NCI-H128 (cell line): ENCODE measurements at regions not wholly inside any gene's neighbourhood (a gene's known extent, or its start where the extent isn't known, plus 50 kb on each side); places are given as distances from the start of the nearest gene placed in this dataset.
"Not testable (repeated sequence)": the region's sequence is repeated elsewhere in the genome, so short reads cannot be mapped to it uniquely, and the experiment has no call there.

ENCODE experiments used
- DNase-seq: peaks from one replicate; lab custom pipeline; 2025; ENCODE audit not compliant: unreplicated experiment; lab: John Stamatoyannopoulos, UW

GRCh38 chr5:125484742-125485641 is 738.6 kb upstream of the ZNF608 start:
- peak; percentile 66 for DNase-seq

GRCh38 chr5:125485771-125486170 is 739.3 kb upstream of the ZNF608 start:
- no peak for DNase-seq

DNA sequence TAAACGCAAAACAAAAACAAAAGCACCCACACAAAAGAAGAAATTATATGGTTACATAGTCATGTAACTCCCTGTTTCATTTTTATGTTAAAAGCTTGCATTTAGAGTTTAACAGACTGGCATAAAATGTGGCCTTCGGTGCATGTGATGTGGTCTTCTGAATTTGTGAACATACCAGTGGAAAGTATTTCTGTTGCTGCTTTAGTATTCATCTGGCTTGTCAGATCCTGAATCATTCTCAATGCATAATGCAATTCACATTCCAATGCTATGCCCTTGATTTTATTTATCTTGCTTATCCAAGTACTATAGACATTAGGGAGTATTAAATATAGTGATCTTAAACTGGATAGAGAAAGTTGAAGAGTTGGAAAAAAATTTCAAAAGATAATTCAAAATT is 740.2 kb upstream of the ZNF608 start:
- no peak for DNase-seq

- DNase-seq, result no peak
These were observed 740.8 kb upstream of the ZNF608 start for GRCh38 chr5:125487231-125487630.

DNA sequence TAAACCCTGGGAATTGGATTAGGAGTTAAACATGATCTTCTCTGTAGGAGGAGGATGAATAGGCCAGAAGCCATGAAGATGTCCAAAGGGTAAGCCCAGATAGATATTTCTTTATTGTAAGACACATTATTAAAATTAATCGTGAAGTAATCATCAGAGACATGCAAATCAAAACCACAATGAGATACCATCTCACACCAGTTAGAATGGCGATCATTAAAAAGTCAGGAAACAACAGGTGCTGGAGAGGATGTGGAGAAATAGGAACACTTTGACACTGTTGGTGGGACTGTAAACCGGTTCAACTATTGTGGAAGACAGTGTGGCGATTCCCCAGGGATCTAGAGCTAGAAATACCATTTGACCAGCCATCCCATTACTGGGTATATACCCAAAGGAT is 741.2 kb upstream of the ZNF608 start:
- not testable (repeated sequence) for DNase-seq

GRCh38 chr5:125489146-125489545 is 742.7 kb upstream of the ZNF608 start:
- DNase-seq, result no peak

GRCh38 chr5:125491986-125492492 is 745.6 kb upstream of the ZNF608 start:
- no peak for DNase-seq

DNA sequence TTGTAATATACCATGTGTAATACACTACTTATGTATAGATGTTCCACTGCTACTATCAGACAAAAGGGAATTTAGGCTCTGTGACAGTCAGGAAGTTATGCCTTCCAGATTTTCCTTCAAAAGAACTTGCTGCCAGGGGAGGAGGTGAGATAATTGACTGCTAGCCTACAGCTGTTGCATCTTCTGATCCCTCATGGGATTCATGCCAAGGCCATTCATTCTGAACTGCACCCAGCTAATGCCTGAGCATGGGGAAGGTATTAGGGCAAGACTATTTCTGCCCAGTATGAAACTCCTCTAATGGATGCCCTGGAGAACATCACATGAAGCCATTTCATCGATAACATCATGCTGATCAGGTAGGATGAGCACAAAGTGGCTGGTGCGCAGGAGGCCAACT is 746.5 kb upstream of the ZNF608 start:
- no peak for DNase-seq

- no peak for DNase-seq
These were observed 750.0 kb upstream of the ZNF608 start for GRCh38 chr5:125496393-125496792.

GRCh38 chr5:125497651-125498050 is 751.2 kb upstream of the ZNF608 start:
- DNase-seq, result no peak

DNA sequence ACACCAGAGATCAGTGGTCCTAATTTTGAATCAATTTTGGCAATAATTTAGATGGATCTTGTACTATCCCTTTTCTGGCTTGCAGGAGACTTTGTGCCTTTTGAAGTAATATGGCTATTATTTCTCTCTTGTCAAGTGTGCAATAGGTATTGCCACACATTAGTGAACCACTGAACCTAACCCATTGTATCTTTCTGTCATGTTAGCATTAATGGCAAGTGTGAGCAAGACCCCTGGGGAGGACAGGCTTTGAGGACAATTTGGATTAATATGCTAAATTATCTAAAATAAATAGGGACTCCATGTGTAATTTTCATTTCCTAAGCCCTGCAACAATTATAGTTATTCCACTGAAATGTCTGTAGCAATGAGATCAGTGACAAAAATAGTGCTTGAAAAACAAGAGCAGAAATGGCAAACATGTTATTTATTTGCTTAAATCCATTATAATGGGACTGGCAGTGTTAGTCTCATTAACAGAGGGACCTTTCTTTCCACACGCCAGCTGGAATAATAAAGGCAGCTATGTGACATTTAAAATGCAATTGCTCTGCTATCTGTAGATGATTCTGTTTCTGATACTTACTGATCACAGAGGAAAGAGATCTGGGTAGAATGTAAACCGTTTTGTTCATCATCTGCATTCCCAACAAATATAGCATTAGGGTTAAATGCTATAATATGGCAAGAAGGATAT is 753.3 kb upstream of the ZNF608 start:
- no peak for DNase-seq

DNA sequence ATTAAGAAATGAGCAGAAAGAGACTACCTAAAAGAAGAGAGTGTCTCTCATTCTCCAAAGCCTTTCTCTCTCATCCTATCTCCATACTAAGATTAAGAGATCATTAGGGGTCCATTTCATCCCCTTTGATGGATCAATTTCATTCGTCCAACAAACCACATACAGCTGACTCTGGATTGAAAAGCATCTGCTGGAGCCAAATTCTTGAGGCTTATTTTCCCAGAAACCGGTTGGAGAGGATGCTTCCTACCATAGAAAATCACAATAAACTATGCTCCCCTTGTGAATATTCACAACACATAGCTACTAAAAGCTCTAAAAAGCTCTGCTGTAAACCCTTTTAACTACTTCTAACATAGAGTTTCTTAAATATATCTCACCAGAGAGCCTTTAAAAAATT is 755.0 kb upstream of the ZNF608 start:
- no peak for DNase-seq

GRCh38 chr5:125503946-125504345 is 757.5 kb upstream of the ZNF608 start:
- DNase-seq, result no peak

GRCh38 chr5:125505115-125505514 is 758.7 kb upstream of the ZNF608 start:
- no peak for DNase-seq

DNA sequence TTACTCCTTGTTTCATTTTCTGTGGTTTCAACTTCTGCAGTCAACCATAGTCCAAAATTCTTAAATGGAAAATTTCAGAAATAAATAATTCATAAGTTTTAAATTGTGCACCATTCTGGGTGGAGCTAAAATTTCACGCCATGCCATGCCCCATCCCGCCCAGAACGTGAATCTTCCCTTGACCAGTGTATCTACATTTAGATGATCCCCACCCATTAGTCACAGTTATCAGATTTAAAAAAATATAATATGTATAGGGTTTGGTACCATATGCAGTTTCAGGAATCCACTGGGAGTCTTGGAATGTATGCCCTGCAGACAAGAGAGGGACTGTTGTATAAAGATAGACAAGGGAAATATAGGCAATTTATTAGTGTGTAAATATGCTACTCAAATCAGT is 759.7 kb upstream of the ZNF608 start:
- DNase-seq, result no peak

DNA sequence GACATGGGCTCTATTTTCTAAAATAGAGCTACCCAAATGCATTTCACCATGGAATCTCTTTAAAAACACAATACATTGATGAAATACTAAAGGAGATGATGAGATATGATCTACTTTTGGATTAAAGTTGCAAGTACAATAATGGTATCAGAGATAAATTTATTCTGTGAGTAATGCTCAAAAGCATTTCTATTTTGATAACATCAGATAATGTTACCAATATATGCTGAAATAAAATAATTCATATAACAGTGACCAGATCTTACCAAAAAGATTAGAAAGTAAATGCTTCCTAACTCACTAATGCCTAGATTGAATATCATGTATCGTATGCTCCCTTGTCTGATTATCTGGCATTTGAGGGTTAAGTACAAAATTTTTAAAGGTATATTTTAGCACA is 761.8 kb upstream of the ZNF608 start:
- DNase-seq, result no peak

GRCh38 chr5:125510651-125511050 is 764.2 kb upstream of the ZNF608 start:
- no peak for DNase-seq

DNA sequence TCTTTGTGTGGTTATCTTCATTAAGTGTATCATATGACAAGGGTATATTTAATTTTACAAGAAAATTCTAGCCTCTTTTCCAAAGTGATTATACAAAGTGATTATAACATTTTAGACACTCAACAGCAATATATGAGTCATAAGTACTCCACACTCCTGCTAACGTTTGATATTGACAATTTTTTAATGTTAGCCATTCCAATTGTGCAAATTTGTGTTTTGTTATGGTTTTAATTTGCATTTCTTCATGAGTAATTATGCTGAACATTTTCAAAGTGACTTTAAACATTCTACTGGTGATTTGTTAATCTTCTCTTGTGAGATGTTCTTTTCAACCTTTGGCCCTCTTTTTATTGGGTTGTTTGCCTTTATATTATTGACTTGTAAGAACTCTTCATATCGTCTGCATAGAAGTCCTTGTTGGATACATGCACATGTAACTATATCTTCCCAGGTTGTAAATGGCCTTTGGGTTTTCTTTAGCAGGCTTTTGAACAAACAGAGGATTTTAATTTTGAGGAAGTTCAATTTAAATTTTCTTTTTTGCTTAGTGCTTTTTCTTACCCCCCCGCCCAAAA is 771.6 kb upstream of the ZNF608 start:
- no peak for DNase-seq

- no peak for DNase-seq
These were observed 774.9 kb upstream of the ZNF608 start for GRCh38 chr5:125521289-125521688.

DNA sequence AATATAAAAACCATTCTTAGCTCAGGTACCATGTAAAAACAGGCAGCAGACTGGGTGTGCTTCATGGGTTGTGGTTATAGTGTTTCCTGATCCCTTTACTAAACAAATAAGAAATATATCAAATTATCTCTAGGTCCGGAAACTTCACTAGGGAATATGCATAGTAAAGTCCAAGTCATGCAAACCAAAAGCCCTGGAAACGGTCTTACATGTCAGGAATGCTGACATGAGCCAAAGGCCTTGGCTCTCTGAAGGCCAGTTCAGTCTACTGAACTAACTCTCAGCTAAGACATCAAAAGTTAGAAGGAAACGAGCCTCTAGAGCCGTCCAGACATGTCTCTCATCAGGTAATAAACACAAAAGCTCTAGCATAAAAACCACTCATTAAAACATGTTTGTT is 778.9 kb upstream of the ZNF608 start:
- DNase-seq, result no peak

DNA sequence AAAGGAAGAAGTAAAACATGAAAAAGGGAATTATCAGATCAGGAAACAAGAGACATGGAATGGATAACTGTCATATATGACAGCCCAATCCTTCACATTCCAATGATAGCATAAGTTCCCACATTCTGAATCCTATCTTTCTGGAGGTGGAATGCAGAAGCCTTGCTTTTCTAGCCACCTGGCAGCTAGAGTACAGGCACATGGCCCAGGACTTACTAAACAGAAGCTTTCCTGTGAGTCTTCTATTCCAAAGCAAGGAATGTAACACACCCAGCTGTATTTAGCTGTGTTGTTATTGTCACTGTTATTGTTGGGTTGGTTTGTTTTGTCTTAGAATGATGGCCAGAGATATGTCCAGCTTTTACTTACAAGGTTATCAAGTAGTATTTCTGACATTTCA is 780.5 kb upstream of the ZNF608 start:
- no peak for DNase-seq

- DNase-seq, result no peak
These were observed 782.4 kb upstream of the ZNF608 start for GRCh38 chr5:125528881-125529280.
